ENCODE measurements at regions not wholly inside any gene's neighbourhood (a gene's known extent, or its start where the extent isn't known, plus 50 kb on each side); places are given as distances from the start of the nearest gene placed in this dataset.

- DNase-seq (ENCODE audit: low spot score): no peak
These were observed 108.7 kb upstream of the OTX2 start for GRCh38 chr14:56918849-56919574.

GRCh38 chr14:56905282-56905681 lies 95.0 kb upstream of the OTX2 start:
- DNase-seq (ENCODE audit: low spot score): no peak

DNA sequence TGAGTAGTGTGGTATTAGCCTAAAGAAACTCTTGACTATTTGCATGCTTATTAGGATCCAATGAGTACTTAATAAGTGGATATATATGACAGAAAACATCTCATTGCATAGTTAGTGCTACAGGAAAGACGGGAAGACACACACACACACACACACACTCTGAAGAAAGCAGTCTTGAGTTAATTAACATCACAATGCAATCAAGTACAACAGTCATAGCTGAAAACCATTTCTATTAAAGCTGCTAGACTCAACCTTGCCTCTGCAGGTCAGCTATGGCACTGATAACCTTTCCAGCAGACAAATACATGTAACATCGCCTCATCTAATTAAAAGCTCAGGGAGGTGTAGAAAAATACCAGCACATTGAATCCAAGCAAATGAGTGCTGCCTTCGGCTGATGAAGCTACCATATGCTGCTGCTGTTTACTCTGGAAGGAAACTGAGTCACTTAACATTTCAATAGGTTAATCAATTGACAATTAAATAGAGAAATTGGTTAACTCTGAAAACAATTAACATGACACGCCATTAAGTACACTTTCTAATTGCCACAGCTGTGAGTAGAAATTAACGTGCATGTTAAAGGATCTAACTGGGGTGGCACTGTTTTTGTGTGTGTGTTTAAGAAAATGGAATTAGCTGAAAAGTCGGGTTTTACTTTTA lies 93.2 kb upstream of the OTX2 start:
- DNase-seq (ENCODE audit: low spot score): no peak

GRCh38 chr14:56902385-56902784 lies 92.1 kb upstream of the OTX2 start:
- DNase-seq (ENCODE audit: low spot score): no peak

- no peak for DNase-seq (ENCODE audit: low spot score)
These were observed 90.4 kb upstream of the OTX2 start for GRCh38 chr14:56900726-56901125.

GRCh38 chr14:56899829-56900228 lies 89.5 kb upstream of the OTX2 start:
- no peak for DNase-seq (ENCODE audit: low spot score)

GRCh38 chr14:56896922-56897321 lies 86.6 kb upstream of the OTX2 start:
- DNase-seq (ENCODE audit: low spot score): no peak

DNA sequence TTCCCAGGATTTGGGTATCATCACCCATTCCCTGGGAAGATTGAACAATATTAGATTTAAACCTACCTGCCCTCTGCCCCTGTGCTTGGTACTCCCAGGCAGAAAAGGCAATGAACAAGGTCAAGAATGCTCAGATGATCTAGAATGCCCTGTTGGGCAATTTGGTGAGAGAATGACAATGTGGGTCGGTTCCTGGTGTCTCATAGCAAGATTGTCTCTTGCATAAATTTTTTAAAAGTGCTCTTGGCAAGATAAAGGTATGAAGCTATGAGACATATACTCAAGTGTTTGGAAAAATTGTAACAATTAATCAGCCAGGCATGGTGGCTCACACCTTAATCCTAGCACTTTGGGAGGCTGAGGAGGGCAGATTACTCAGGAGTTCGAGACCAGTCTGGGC lies 86.0 kb upstream of the OTX2 start:
- no peak for DNase-seq (ENCODE audit: low spot score)

GRCh38 chr14:56895154-56895553 lies 84.9 kb upstream of the OTX2 start:
- DNase-seq (ENCODE audit: low spot score): no peak

- no peak for DNase-seq (ENCODE audit: low spot score)
These were observed 84.3 kb upstream of the OTX2 start for GRCh38 chr14:56894591-56894991.

DNA sequence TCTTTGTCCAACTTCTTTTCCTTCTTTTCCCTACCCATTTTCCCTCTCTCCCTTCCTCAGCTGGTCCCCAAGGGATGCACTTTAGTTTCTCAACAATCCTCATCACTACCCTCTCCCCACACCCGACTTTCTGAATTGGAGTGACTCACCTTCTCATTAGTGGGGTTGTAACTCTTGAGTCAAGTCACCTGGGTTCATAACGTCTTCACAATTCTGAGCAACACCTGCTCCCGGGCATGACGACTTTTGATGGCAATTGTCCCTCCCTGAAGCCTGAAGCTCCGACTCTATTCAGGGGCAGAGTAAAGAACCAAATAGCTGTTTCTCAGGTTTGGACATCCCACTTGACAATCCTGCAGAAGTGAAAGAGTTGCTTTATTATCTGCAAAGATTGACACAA lies 82.7 kb upstream of the OTX2 start:
- DNase-seq (ENCODE audit: low spot score): no peak

GRCh38 chr14:56891226-56891625 lies 80.9 kb upstream of the OTX2 start:
- no peak for DNase-seq (ENCODE audit: low spot score)

- no peak for DNase-seq (ENCODE audit: low spot score)
These were observed 79.4 kb upstream of the OTX2 start for GRCh38 chr14:56889705-56890104.

- no peak for DNase-seq (ENCODE audit: low spot score)
These were observed 78.0 kb upstream of the OTX2 start for GRCh38 chr14:56888274-56888673.

DNA sequence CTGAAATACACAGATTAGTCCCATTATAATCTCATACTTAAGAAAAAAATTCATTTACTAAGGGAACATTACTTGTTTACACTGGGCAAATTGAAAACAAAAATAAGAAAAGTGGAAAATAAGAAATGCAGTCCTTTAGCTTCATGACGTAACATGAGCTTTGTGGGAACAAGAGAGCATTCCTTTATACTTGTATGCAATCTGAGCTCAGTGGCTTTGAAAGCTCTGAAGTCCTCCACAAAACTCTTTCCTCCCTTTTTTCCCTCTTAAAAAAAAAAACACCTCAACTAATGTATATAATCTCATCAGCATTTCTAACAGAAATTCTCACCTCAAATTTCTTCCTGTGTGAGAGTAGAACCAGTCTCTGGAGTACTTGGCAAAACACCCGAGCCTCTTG lies 76.9 kb upstream of the OTX2 start:
- no peak for DNase-seq (ENCODE audit: low spot score)

GRCh38 chr14:56886471-56887062 lies 76.3 kb upstream of the OTX2 start:
- DNase-seq (ENCODE audit: low spot score): no peak

DNA sequence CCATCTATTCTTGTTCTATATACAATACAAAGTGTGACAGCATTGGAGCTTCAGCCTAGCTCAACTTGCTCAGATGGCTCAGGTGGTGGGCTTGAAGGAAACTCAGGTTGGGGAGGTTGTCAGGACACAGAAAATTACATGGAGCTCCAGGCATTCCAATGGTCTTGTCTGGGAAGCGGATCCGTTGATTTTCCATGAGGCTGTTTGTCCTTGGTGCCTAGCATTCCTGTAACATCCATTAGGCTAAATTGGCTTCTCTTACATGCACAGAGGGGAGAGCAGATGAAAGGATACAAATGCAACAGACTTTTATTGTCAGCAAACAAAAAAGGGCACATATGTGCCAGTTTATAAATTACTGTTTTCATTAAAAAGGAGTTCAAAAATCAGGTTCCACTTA lies 75.5 kb upstream of the OTX2 start:
- no peak for DNase-seq (ENCODE audit: low spot score)

- DNase-seq (ENCODE audit: low spot score): no peak
These were observed 74.3 kb upstream of the OTX2 start for GRCh38 chr14:56884617-56885016.

DNA sequence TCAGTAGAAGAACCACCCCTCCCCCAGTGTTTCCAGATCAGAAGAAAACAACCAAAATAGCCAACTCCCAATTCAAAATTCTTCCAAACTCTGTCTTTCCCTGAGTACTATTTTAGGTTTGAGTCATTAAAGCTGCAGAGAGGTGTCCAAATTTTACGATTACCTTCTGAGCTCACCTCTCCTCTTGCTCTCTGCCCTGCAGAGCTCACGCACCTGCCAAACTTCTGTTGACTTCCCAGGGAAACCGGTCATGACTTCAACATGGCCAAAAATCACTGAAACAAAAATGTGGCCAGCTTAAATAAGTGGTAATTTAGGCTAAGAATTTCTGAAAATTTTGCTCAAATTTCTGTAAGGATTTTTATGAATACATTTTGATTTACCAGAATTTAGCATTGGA lies 70.9 kb upstream of the OTX2 start:
- no peak for DNase-seq (ENCODE audit: low spot score)

GRCh38 chr14:56878766-56879165 lies 68.5 kb upstream of the OTX2 start:
- DNase-seq (ENCODE audit: low spot score): no peak

- no peak for DNase-seq (ENCODE audit: low spot score)
These were observed 64.9 kb upstream of the OTX2 start for GRCh38 chr14:56875104-56875675.

- DNase-seq (ENCODE audit: low spot score): no peak
These were observed 64.1 kb upstream of the OTX2 start for GRCh38 chr14:56874375-56874774.

DNA sequence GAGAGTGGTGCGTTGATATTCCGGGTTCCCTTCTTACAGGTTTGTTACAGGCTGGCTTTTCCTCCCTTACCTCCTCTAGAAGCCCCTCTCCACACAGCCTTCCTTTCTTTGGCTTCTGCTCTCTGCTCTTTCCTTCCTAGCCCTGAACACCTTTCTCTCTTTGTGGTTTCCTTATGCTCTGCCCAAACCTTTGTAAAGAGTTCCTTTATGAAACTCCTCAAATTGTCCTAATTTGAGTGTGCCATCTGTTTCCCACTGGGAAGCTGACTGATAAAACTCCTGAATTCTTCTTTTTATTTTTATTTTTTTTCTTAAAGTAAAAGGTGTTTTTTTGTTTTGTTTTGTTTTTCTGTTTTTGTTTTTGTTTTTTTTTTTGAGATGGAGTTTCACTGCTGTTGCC lies 60.1 kb upstream of the OTX2 start:
- DNase-seq (ENCODE audit: low spot score): no peak

All from Ammon's horn (tissue), 1 donor.